SU-DHL-6 (cell line): ENCODE measurements at regions not wholly inside any gene's neighbourhood (a gene's known extent, or its start where the extent isn't known, plus 50 kb on each side); places are given as distances from the start of the nearest gene placed in this dataset.

ENCODE experiments used
- H2AFZ ChIP-seq: fragments of 200-600 bp; sonication (generic); 2 replicates; pipeline ENCODE4 v1.6.1; 2014; ENCODE audit warnings: low read depth, mild to moderate bottlenecking, moderate library complexity, mixed read lengths, antibody characterized with exemption, low read length; ENCODE audit not compliant: severe bottlenecking
- H3F3A ChIP-seq: fragments of 200-600 bp; shearing (Covaris generic); 2 replicates; pipeline ENCODE4 v1.6.0; 2016; ENCODE audit warnings: antibody characterized with exemption, mild to moderate bottlenecking; ENCODE audit not compliant: insufficient read depth
- H3K27ac ChIP-seq: fragments of 200-600 bp; sonication (generic); 2 replicates; pipeline ENCODE4 v1.5.1; 2016; ENCODE audit warnings: low read depth, mild to moderate bottlenecking, low read length, moderate library complexity, mixed read lengths
- H3K27me3 ChIP-seq: fragments of 200-600 bp; sonication (generic), shearing (Covaris generic); 2 replicates; pipeline ENCODE4 v1.6.0; 2014; ENCODE audit warnings: mild to moderate bottlenecking, low read length
- H3K36me3 ChIP-seq: fragments of 200-600 bp; sonication (generic); 2 replicates; pipeline ENCODE4 v1.6.1; 2014; ENCODE audit warnings: mild to moderate bottlenecking, low read length, mixed read lengths
- H3K4me2 ChIP-seq: fragments of 300-600, 200-600 bp; shearing (Covaris generic), sonication (generic); 2 replicates; pipeline ENCODE4 v1.6.0; 2014; ENCODE audit warnings: low read length, low read depth, mild to moderate bottlenecking; ENCODE audit not compliant: poor library complexity, severe bottlenecking
- H3K4me3 ChIP-seq: fragments of 200-600 bp; sonication (generic); 2 replicates; pipeline ENCODE4 v1.5.1; 2014; ENCODE audit warnings: antibody characterized with exemption, low read length, mild to moderate bottlenecking, mixed read lengths; ENCODE audit not compliant: insufficient read depth, poor library complexity, severe bottlenecking
- H3K79me2 ChIP-seq: fragments of 200-600 bp; sonication (generic); 2 replicates; pipeline ENCODE4 v1.6.1; 2014; ENCODE audit warnings: mild to moderate bottlenecking, low read length, moderate library complexity; ENCODE audit not compliant: insufficient read depth
- H3K9ac ChIP-seq: fragments of 200-600 bp; sonication (generic); 2 replicates; pipeline ENCODE4 v1.7.0; 2014; ENCODE audit warnings: mild to moderate bottlenecking, low read length
- H3K9me2 ChIP-seq: fragments of 200-600 bp; sonication (generic); replicated peaks from 2 replicates; pipeline ENCODE4 v1.6.1; 2014; ENCODE audit warnings: low read length; ENCODE audit not compliant: insufficient read depth
- H3K9me3 ChIP-seq: fragments of 200-600 bp; sonication (generic); 2 replicates; pipeline ENCODE4 v1.6.1; 2014; ENCODE audit warnings: low read length, mixed read lengths; ENCODE audit not compliant: insufficient read depth
- H4K20me1 ChIP-seq: fragments of 200-600 bp; sonication (generic); 2 replicates; pipeline ENCODE4 v1.6.1; 2014; ENCODE audit warnings: low read depth, mild to moderate bottlenecking, antibody characterized with exemption, low read length, moderate library complexity, mixed read lengths
- CTCF ChIP-seq: fragments of 200-600 bp; sonication (generic); IDR thresholded peaks from one replicate; pipeline ENCODE4 v1.5.1; 2017; ENCODE audit warnings: antibody characterized with exemption, mild to moderate bottlenecking, low read length, moderate library complexity; ENCODE audit not compliant: insufficient read depth, poor library complexity, severe bottlenecking
- EZH2phosphoT487 ChIP-seq: fragments of 200-600 bp; sonication (generic), shearing (Covaris generic); conservative IDR thresholded peaks from 2 replicates; pipeline ENCODE4 v1.6.1; 2018; ENCODE audit warnings: mild to moderate bottlenecking, antibody characterized with exemption, low read length, moderate library complexity, mixed read lengths

- no peaks in the 10 kb centered on the region for H3K36me3 ChIP-seq
- no peaks in the 10 kb centered on the region for H3K79me2 ChIP-seq
- no peaks in the 10 kb centered on the region for H3F3A ChIP-seq
- no peaks in the 10 kb centered on the region for H3K9me3 ChIP-seq
- no peaks in the 10 kb centered on the region for H3K27me3 ChIP-seq
- H2AFZ ChIP-seq = no peak overlapping the region
- no peak overlapping the region for H3K4me3 ChIP-seq
- H3K9me2 ChIP-seq = no peaks in the 10 kb centered on the region
- no peak overlapping the region for H3K27ac ChIP-seq
- TF ChIP-seq CTCF (no peak), EZH2phosphoT487 (no peak)
- H4K20me1 ChIP-seq = no peaks in the 10 kb centered on the region
- H3K4me2 ChIP-seq = no peak overlapping the region
- no peak overlapping the region for H3K9ac ChIP-seq
Observed at GRCh38 chr4:124224256-124224655, 488.3 kb downstream of the ANKRD50 start.

GRCh38 chr4:124227981-124228380, 484.6 kb downstream of the ANKRD50 start:
- Histone ChIP-seq H3K9me2 (no peaks in the 10 kb centered on the region), H3K36me3 (no peaks in the 10 kb centered on the region), H4K20me1 (no peaks in the 10 kb centered on the region), H2AFZ (no peak overlapping the region), H3K9ac (no peak overlapping the region), H3K4me3 (no peak overlapping the region), H3F3A (no peaks in the 10 kb centered on the region), H3K4me2 (no peak overlapping the region), H3K27me3 (no peaks in the 10 kb centered on the region), H3K9me3 (no peaks in the 10 kb centered on the region), H3K27ac (no peak overlapping the region), H3K79me2 (no peaks in the 10 kb centered on the region)
- TF ChIP-seq CTCF (no peak), EZH2phosphoT487 (no peak)

- no peaks in the 10 kb centered on the region for H3K79me2 ChIP-seq
- no peak for TF ChIP-seq CTCF
- TF ChIP-seq EZH2phosphoT487 = no peak
- no peaks in the 10 kb centered on the region for H3K9me2 ChIP-seq
- no peak overlapping the region for H3K27ac ChIP-seq
- H3K9me3 ChIP-seq = no peaks in the 10 kb centered on the region
- no peaks in the 10 kb centered on the region for H3K27me3 ChIP-seq
- H3K36me3 ChIP-seq = no peaks in the 10 kb centered on the region
- no peak overlapping the region for H3K4me3 ChIP-seq
- no peaks in the 10 kb centered on the region for H3F3A ChIP-seq
- no peak overlapping the region for H3K9ac ChIP-seq
- H2AFZ ChIP-seq = no peak overlapping the region
- H4K20me1 ChIP-seq = no peaks in the 10 kb centered on the region
- H3K4me2 ChIP-seq = no peak overlapping the region
Observed at GRCh38 chr4:124230268-124230667, 482.3 kb downstream of the ANKRD50 start.

GRCh38 chr4:124234771-124235170, 477.8 kb downstream of the ANKRD50 start:
- H3K4me2 ChIP-seq = no peak overlapping the region
- H3F3A ChIP-seq = no peaks in the 10 kb centered on the region
- no peaks in the 10 kb centered on the region for H3K36me3 ChIP-seq
- H2AFZ ChIP-seq = no peak overlapping the region
- H4K20me1 ChIP-seq = no peaks in the 10 kb centered on the region
- no peaks in the 10 kb centered on the region for H3K27me3 ChIP-seq
- H3K27ac ChIP-seq = no peak overlapping the region
- H3K9me2 ChIP-seq = no peaks in the 10 kb centered on the region
- H3K9me3 ChIP-seq = no peaks in the 10 kb centered on the region
- H3K79me2 ChIP-seq = no peaks in the 10 kb centered on the region
- TF ChIP-seq EZH2phosphoT487 (no peak), CTCF (no peak)
- H3K9ac ChIP-seq = no peak overlapping the region
- H3K4me3 ChIP-seq = no peak overlapping the region
